ENCODE measurements at regions not wholly inside any gene's neighbourhood (a gene's known extent, or its start where the extent isn't known, plus 50 kb on each side); places are given as distances from the start of the nearest gene placed in this dataset.

- no peak for TF ChIP-seq CTCF (IDR thresholded peaks at IDR 0.05)
- TF ChIP-seq POLR2A (IDR thresholded peaks at IDR 0.05) = no peak
Measured at GRCh38 chr2:2892378-2892777, 485.2 kb downstream of the EIPR1 start.
